Gastrocnemius medialis (tissue), 4 donors: ENCODE measurements at regions not wholly inside any gene's neighbourhood (a gene's known extent, or its start where the extent isn't known, plus 50 kb on each side); places are given as distances from the start of the nearest gene placed in this dataset.

Experiments used
- POLR2A ChIP-seq, 2 donors: fragments of 450-650 bp; IDR thresholded peaks; one replicate each; pipeline ENCODE4 v1.6.1; 2017; ENCODE audit warnings: antibody characterized with exemption in 2 of 2, mild to moderate bottlenecking in 2 of 2, moderate library complexity in 2 of 2
- TF ChIP-seq, protein P1 (sequence below), 5 experiments: fragments of 450-650 bp in 3 of 5; fragments of 200-600 bp in 2 of 5; sonication (generic) in 2 of 5; IDR thresholded peaks in 4 of 5; conservative IDR thresholded peaks in 1 of 5; 1 replicate in 4 of 5; 2 replicates in 1 of 5; pipeline ENCODE4 v1.5.1; 2016 to 2019; ENCODE audit warnings: antibody characterized with exemption in 5 of 5, mild to moderate bottlenecking in 3 of 5, moderate library complexity in 3 of 5

DNA sequence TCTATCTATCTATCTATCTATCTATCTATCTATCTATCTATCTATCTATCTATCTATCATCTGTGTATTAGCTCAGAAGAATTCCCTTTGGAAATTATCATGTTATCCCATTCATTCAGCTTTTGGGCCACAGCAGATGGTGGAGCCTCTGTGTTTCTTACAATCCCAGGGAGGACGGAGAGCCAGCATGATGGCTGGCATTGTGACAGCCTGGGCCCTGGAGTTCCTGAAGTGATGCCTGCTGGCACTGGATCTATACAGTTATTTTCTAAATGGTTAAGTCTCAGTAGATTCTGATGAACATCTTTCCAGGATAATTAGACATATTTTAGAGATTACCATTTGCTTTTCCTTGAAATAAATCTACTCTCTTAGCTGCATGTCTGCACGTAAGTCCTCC is 385.4 kb upstream of the NXPH2 start:
- TF ChIP-seq POLR2A (IDR thresholded peaks at IDR 0.05) = no peak
- TF ChIP-seq, protein P1, sequence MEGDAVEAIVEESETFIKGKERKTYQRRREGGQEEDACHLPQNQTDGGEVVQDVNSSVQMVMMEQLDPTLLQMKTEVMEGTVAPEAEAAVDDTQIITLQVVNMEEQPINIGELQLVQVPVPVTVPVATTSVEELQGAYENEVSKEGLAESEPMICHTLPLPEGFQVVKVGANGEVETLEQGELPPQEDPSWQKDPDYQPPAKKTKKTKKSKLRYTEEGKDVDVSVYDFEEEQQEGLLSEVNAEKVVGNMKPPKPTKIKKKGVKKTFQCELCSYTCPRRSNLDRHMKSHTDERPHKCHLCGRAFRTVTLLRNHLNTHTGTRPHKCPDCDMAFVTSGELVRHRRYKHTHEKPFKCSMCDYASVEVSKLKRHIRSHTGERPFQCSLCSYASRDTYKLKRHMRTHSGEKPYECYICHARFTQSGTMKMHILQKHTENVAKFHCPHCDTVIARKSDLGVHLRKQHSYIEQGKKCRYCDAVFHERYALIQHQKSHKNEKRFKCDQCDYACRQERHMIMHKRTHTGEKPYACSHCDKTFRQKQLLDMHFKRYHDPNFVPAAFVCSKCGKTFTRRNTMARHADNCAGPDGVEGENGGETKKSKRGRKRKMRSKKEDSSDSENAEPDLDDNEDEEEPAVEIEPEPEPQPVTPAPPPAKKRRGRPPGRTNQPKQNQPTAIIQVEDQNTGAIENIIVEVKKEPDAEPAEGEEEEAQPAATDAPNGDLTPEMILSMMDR (IDR thresholded peaks at IDR 0.05 in 4 of 5, conservative IDR thresholded peaks at IDR 0.05 in 1 of 5) = no peak
